Right lobe of liver (tissue), 6 donors: ENCODE measurements at regions not wholly inside any gene's neighbourhood (a gene's known extent, or its start where the extent isn't known, plus 50 kb on each side); places are given as distances from the start of the nearest gene placed in this dataset.

Experiments
- ATAC-seq, 4 donors: fragments of 200-7000 bp; cut with Tn5 transposase; one replicate each; pipeline ENCODE4 v1.9.1; 2020; ENCODE audit warnings: mild to moderate bottlenecking in 4 of 4, moderate library complexity in 4 of 4
- DNase-seq, 3 donors: peaks; one replicate each; pipeline ENCODE4 v3.0.0-alpha.2; 2020
- H3K27ac ChIP-seq, 3 donors: fragments of 200-600 bp; one replicate each; pipeline ENCODE4 v1.8.0; 2022
- H3K27me3 ChIP-seq, 2 donors: fragments of 200-600 bp; one replicate each; pipeline ENCODE4 v1.8.0; 2022
- H3K36me3 ChIP-seq, 4 donors: fragments of 200-600 bp; sonication (generic) in 1 of 4; one replicate each; pipeline versions ENCODE4 v1.5.1 to v1.8.0; 2017 to 2022; ENCODE audit warnings: control low read depth in 1 of 4
- H3K4me1 ChIP-seq, 4 donors: fragments of 200-600 bp; sonication (generic) in 1 of 4; one replicate each; pipeline versions ENCODE4 v1.5.1 to v1.8.0; 2017 to 2022; ENCODE audit warnings: control low read depth in 1 of 4
- H3K4me3 ChIP-seq, 3 donors: fragments of 200-600 bp; one replicate each; pipeline ENCODE4 v1.8.0; 2022
- H3K9me3 ChIP-seq, 4 donors: fragments of 200-600 bp; sonication (generic) in 1 of 4; one replicate each; pipeline versions ENCODE4 v1.5.1 to v1.8.0; 2017 to 2022; ENCODE audit warnings: control low read depth in 1 of 4
- CTCF ChIP-seq, 4 donors: fragments of 200-600 bp in 3 of 4; fragments of 450-650 bp in 1 of 4; IDR thresholded peaks; one replicate each; pipeline versions ENCODE4 v1.5.1 to v1.8.0; 2016 to 2022; ENCODE audit warnings: antibody characterized with exemption in 4 of 4, mild to moderate bottlenecking in 2 of 4
- POLR2A ChIP-seq: fragments of 450-650 bp; IDR thresholded peaks from one replicate; pipeline ENCODE4 v1.6.1; 2017; ENCODE audit warnings: antibody characterized with exemption, mild to moderate bottlenecking
- WGBS: methylation state at CpG from one replicate; pipeline ENCODE4 v1.1.6; 2018; ENCODE audit warnings: low coverage, low lambda C conversion rate; ENCODE audit not compliant: insufficient coverage; ENCODE audit errors: missing lambda C conversion rate; 5-methylcytosine and 5-hydroxymethylcytosine counted together
- intact Hi-C, 2 donors: fragments of 100-400 bp; cut with DNase I; formaldehyde crosslinking; loops; one replicate each; pipeline versions ENCODE4 v1.11.2 to v1.14.1; 2022
- donor health status: DM: no; HTN: yes; CAD: no.
- donor health status: DM: no; HTN: no; CAD: no.
- donor health status: DM: no; HTN: no; CAD: no.
- donor health status: DM: no; HTN: yes; CAD: no.
- donor health status: DM: no; HTN: yes; CAD: no.

DNA sequence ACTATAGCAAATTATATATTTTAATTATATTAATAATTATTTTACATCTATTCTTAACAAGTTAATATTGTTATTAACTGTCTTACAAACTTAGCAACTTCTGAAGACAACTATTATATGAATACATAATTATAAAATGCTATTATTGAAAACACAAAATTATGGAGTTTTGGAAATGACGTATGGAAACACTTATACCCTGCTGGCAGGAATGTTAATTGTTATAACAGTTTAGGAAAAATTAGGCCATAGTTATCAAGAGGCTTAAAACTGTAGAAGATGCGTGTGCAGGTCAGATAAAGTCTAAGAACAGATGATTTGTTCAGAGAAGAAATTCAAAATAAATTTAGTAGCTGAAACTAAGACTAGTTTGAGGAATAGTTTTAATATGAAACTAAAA is 211.7 kb downstream of the FAT4 start:
- no peaks in the 10 kb centered on the region for H3K36me3 ChIP-seq
- intact Hi-C loops = no loop called here

GRCh38 chr4:125527681-125528080 is 212.9 kb downstream of the FAT4 start:
- no peak overlapping the region for H3K4me3 ChIP-seq
- 79% methylated on average over 1 of the region's 1 CpG for WGBS
- no peaks in the 10 kb centered on the region for H3K27me3 ChIP-seq
- H3K27ac ChIP-seq = no peak overlapping the region
- no peak for DNase-seq
- no peaks in the 10 kb centered on the region for H3K36me3 ChIP-seq
- ATAC-seq = no peak
- no peaks in the 10 kb centered on the region for H3K9me3 ChIP-seq
- TF ChIP-seq POLR2A (no peak), CTCF (IDR thresholded peaks at IDR 0.05) (no peak)
- intact Hi-C loops = no loop called here
- H3K4me1 ChIP-seq = no peaks in the 10 kb centered on the region

More for the DNA sequence above, 211.7 kb downstream of the FAT4 start:
- Histone ChIP-seq H3K27ac (no peak overlapping the region), H3K4me1 (no peaks in the 10 kb centered on the region), H3K9me3 (no peaks in the 10 kb centered on the region), H3K27me3 (no peaks in the 10 kb centered on the region), H3K4me3 (no peak overlapping the region)
- no peak for DNase-seq
- 75% methylated on average over 2 of the region's 2 CpGs for WGBS
- ATAC-seq = no peak
- TF ChIP-seq POLR2A = no peak

GRCh38 chr4:125529071-125529470 is 214.3 kb downstream of the FAT4 start:
- Histone ChIP-seq H3K36me3 (no peaks in the 10 kb centered on the region), H3K4me1 (no peaks in the 10 kb centered on the region), H3K4me3 (no peak overlapping the region), H3K27ac (no peak overlapping the region), H3K9me3 (no peaks in the 10 kb centered on the region), H3K27me3 (no peaks in the 10 kb centered on the region)
- 74% methylated on average over 2 of the region's 2 CpGs for WGBS
- no peak for DNase-seq
- intact Hi-C loops = no loop called here
- TF ChIP-seq CTCF (IDR thresholded peaks at IDR 0.05) (no peak), POLR2A (no peak)
- no peak for ATAC-seq

DNA sequence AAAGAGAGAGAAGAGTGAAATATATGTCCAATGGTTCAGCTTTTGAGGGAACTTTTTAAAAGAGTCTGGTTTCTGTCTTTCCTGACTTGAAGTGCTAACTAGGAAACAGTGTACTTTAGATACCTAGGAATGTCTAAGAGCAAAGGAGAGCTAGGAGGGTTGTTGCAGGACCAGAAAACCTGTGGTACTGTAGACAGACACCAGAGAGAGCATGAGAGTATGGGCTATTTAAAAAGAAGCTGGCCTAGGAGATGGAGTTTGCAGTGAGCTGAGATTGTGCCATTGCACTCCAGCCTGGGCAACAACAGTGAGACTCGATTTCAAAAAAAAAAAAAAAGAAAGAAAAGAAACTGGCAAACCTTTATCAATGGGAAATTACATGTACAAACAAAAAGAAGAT is 223.9 kb downstream of the FAT4 start:
- TF ChIP-seq CTCF (IDR thresholded peaks at IDR 0.05) = no peak
- TF ChIP-seq POLR2A = no peak
- ATAC-seq (no peak), DNase-seq (no peak)
- no peaks in the 10 kb centered on the region for H3K36me3 ChIP-seq
- H3K4me3 ChIP-seq = no peak overlapping the region
- H3K4me1 ChIP-seq = no peaks in the 10 kb centered on the region
- H3K27ac ChIP-seq = no peak overlapping the region
- 29% methylated on average over 1 of the region's 1 CpG for WGBS
- intact Hi-C loops = no loop called here
- H3K27me3 ChIP-seq = no peaks in the 10 kb centered on the region
- no peaks in the 10 kb centered on the region for H3K9me3 ChIP-seq

DNA sequence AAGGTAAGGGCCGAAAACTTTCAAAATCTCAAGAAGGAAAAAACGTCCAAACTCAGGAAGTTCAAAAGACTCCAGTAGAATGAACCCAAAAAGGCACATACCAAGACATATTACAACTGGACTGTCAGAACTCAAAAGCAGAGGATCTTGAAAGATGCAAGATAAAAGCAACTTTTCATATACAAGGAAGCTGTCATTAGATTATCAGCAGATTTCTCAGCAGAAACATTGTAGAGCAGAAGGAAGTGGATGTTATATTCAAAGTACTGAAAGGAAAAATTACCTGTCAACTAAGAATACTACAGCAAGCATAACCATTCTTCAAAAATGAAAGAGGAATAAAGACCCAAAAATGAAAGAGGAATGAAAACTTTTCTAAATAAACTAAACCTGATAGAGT is 224.9 kb downstream of the FAT4 start:
- Histone ChIP-seq H3K27me3 (no peaks in the 10 kb centered on the region), H3K9me3 (no peaks in the 10 kb centered on the region), H3K4me3 (no peak overlapping the region), H3K36me3 (no peaks in the 10 kb centered on the region), H3K27ac (no peak overlapping the region), H3K4me1 (no peaks in the 10 kb centered on the region)
- no peak for TF ChIP-seq POLR2A
- no peak for TF ChIP-seq CTCF (IDR thresholded peaks at IDR 0.05)
- intact Hi-C loops = no loop called here
- no peak for ATAC-seq
- WGBS = 10% methylated on average over 2 of the region's 2 CpGs
- no peak for DNase-seq
